Liver (tissue), 8 donors: ENCODE measurements at regions not wholly inside any gene's neighbourhood (a gene's known extent, or its start where the extent isn't known, plus 50 kb on each side); places are given as distances from the start of the nearest gene placed in this dataset.

Experiments used
- DNase-seq: peaks from one replicate; pipeline ENCODE4 v3.0.0-alpha.2; 2017; ENCODE audit warnings: low spot score
- H3K27ac ChIP-seq, 2 donors: one replicate each; pipeline ENCODE4 v1.7.0; 2013; ENCODE audit warnings: inconsistent platforms in 2 of 2, low read length in 2 of 2, control low read depth in 1 of 2, low read depth in 1 of 2, mild to moderate bottlenecking in 1 of 2
- H3K27me3 ChIP-seq, 4 donors: one replicate each; pipeline versions ENCODE4 v1.6.1 to v1.7.0; 2013; ENCODE audit warnings: low read length in 3 of 4, inconsistent platforms in 1 of 4, mild to moderate bottlenecking in 1 of 4, moderate library complexity in 1 of 4; ENCODE audit not compliant: control insufficient read depth in 4 of 4, insufficient read depth in 4 of 4
- H3K36me3 ChIP-seq, 4 donors: one replicate each; pipeline versions ENCODE4 v1.6.1 to v1.7.0; 2013; ENCODE audit warnings: low read length in 3 of 4, mild to moderate bottlenecking in 3 of 4, low read depth in 1 of 4, moderate library complexity in 1 of 4; ENCODE audit not compliant: control insufficient read depth in 4 of 4, insufficient read depth in 3 of 4
- H3K4me1 ChIP-seq, 4 donors: one replicate each; pipeline versions ENCODE4 v1.6.1 to v1.7.0; 2013; ENCODE audit warnings: low read length in 3 of 4, mild to moderate bottlenecking in 3 of 4, moderate library complexity in 1 of 4; ENCODE audit not compliant: control insufficient read depth in 4 of 4, insufficient read depth in 4 of 4
- H3K4me3 ChIP-seq, 3 donors: one replicate each; pipeline versions ENCODE4 v1.6.1 to v1.7.0; 2013; ENCODE audit warnings: low read length in 3 of 3, control low read depth in 1 of 3, low read depth in 1 of 3, mild to moderate bottlenecking in 1 of 3
- H3K9ac ChIP-seq, 2 donors: one replicate each; pipeline ENCODE4 v1.7.0; 2013; ENCODE audit warnings: low read length in 2 of 2, mild to moderate bottlenecking in 2 of 2, moderate library complexity in 2 of 2, control low read depth in 1 of 2, low read depth in 1 of 2
- H3K9me3 ChIP-seq, 4 donors: one replicate each; pipeline versions ENCODE4 v1.6.1 to v1.7.0; 2013; ENCODE audit warnings: low read length in 3 of 4; ENCODE audit not compliant: control insufficient read depth in 4 of 4
- EGR1 ChIP-seq, 2 donors: IDR thresholded peaks; 2 replicates each; pipeline ENCODE4 v1.6.1; 2016 to 2018; ENCODE audit warnings: antibody characterized with exemption in 2 of 2, low read depth in 2 of 2
- FOXA1 ChIP-seq: IDR thresholded peaks from 2 replicates; pipeline ENCODE4 v1.6.1; 2016; ENCODE audit warnings: antibody characterized with exemption
- FOXA2 ChIP-seq: IDR thresholded peaks from 2 replicates; pipeline ENCODE4 v1.6.1; 2016; ENCODE audit warnings: antibody characterized with exemption
- GABPA ChIP-seq, 2 donors: IDR thresholded peaks in 1 of 2; conservative IDR thresholded peaks in 1 of 2; 2 replicates each; pipeline ENCODE4 v1.6.1; 2016; ENCODE audit warnings: antibody characterized with exemption in 2 of 2, mild to moderate bottlenecking in 1 of 2, moderate library complexity in 1 of 2
- HNF4A ChIP-seq, 2 donors: conservative IDR thresholded peaks; 2 replicates each; pipeline ENCODE4 v1.6.1; 2016; ENCODE audit warnings: antibody characterized with exemption in 2 of 2, mild to moderate bottlenecking in 2 of 2
- HNF4G ChIP-seq: IDR thresholded peaks from 2 replicates; pipeline ENCODE4 v1.6.1; 2016; ENCODE audit warnings: antibody characterized with exemption
- JUND ChIP-seq, 2 donors: IDR thresholded peaks; 2 replicates each; pipeline ENCODE4 v1.6.1; 2016; ENCODE audit warnings: antibody characterized with exemption in 2 of 2
- NR2F2 ChIP-seq: IDR thresholded peaks from 2 replicates; pipeline ENCODE4 v1.6.1; 2016; ENCODE audit warnings: antibody characterized with exemption
- RAD21 ChIP-seq, 2 donors: IDR thresholded peaks; 2 replicates each; pipeline ENCODE4 v1.6.1; 2016; ENCODE audit warnings: antibody characterized with exemption in 2 of 2, mild to moderate bottlenecking in 2 of 2
- RXRA ChIP-seq, 2 donors: IDR thresholded peaks; 2 replicates each; pipeline ENCODE4 v1.6.1; 2017 to 2018; ENCODE audit warnings: antibody characterized with exemption in 2 of 2, mild to moderate bottlenecking in 1 of 2
- TAF1 ChIP-seq: conservative IDR thresholded peaks from 2 replicates; pipeline ENCODE4 v1.6.1; 2016; ENCODE audit warnings: antibody characterized with exemption, mild to moderate bottlenecking
- YY1 ChIP-seq: IDR thresholded peaks from 2 replicates; pipeline ENCODE4 v1.6.1; 2016; ENCODE audit warnings: antibody characterized with exemption, mild to moderate bottlenecking
- WGBS: extraction: QIAGEN DNeasy Blood & Tissue Kit; methylation state at CpG from one replicate; pipeline ENCODE4 v1.1.7; 2013; 5-methylcytosine and 5-hydroxymethylcytosine counted together
- TF ChIP-seq, protein P1 (sequence below): IDR thresholded peaks from 2 replicates; pipeline ENCODE4 v1.6.1; 2016; ENCODE audit warnings: antibody characterized with exemption, mild to moderate bottlenecking
- TF ChIP-seq, protein P2 (sequence below): IDR thresholded peaks from 2 replicates; pipeline ENCODE4 v1.6.1; 2016; ENCODE audit warnings: antibody characterized with exemption
- TF ChIP-seq, protein P3 (sequence below): fragments of 150-350 bp; IDR thresholded peaks from 2 replicates; pipeline ENCODE4 v1.5.1; 2017; ENCODE audit warnings: improper control_type of control experiment, low read depth, low read length; ENCODE audit not compliant: missing input control
- TF ChIP-seq, protein P4 (sequence below): IDR thresholded peaks from 2 replicates; pipeline ENCODE4 v1.6.1; 2016; ENCODE audit warnings: antibody characterized with exemption
- TF ChIP-seq, protein P5 (sequence below): IDR thresholded peaks from 2 replicates; pipeline ENCODE4 v1.6.1; 2016; ENCODE audit warnings: antibody characterized with exemption
- donor health status: healthy.
- donor health status: healthy.
- donor health status: healthy.
- donor health status: healthy.
- donor health status: healthy.

DNA sequence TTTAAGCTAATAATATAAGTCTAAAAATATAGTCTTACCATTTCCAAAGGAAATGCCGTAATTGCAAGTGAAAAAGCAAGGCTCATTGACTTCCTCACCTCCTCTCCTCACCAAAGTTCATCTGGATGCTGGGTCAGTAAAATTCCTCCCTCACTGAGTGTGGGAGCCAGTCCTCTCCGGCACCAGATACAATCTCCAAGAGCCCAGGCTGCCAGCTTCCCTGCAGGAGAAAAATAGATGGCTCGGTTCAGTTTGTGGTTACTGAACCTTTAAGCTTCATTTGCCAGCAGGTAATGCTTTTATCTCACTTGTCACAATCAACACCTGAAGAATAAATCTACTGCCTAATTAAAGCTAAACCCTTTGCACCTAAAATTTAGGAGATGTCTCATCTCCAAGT is 115.3 kb upstream of the VLDLR start:
- no peak for DNase-seq
- 62% methylated on average over 3 of the region's 3 CpGs for WGBS
- TF ChIP-seq EGR1 (IDR thresholded peaks at IDR 0.05; ENCODE audit: low read depth in 2 of 2) (no peak), YY1 (no peak), RAD21 (IDR thresholded peaks at IDR 0.05) (no peak), NR2F2 (no peak), JUND (IDR thresholded peaks at IDR 0.05) (no peak), FOXA1 (no peak), HNF4A (conservative IDR thresholded peaks at IDR 0.05) (no peak), HNF4G (no peak), FOXA2 (no peak), RXRA (IDR thresholded peaks at IDR 0.05) (no peak), GABPA (IDR thresholded peaks at IDR 0.05 in 1 of 2, conservative IDR thresholded peaks at IDR 0.05 in 1 of 2) (no peak)
- TF ChIP-seq, protein P1, sequence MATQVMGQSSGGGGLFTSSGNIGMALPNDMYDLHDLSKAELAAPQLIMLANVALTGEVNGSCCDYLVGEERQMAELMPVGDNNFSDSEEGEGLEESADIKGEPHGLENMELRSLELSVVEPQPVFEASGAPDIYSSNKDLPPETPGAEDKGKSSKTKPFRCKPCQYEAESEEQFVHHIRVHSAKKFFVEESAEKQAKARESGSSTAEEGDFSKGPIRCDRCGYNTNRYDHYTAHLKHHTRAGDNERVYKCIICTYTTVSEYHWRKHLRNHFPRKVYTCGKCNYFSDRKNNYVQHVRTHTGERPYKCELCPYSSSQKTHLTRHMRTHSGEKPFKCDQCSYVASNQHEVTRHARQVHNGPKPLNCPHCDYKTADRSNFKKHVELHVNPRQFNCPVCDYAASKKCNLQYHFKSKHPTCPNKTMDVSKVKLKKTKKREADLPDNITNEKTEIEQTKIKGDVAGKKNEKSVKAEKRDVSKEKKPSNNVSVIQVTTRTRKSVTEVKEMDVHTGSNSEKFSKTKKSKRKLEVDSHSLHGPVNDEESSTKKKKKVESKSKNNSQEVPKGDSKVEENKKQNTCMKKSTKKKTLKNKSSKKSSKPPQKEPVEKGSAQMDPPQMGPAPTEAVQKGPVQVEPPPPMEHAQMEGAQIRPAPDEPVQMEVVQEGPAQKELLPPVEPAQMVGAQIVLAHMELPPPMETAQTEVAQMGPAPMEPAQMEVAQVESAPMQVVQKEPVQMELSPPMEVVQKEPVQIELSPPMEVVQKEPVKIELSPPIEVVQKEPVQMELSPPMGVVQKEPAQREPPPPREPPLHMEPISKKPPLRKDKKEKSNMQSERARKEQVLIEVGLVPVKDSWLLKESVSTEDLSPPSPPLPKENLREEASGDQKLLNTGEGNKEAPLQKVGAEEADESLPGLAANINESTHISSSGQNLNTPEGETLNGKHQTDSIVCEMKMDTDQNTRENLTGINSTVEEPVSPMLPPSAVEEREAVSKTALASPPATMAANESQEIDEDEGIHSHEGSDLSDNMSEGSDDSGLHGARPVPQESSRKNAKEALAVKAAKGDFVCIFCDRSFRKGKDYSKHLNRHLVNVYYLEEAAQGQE, result no peak
- TF ChIP-seq, protein P2, sequence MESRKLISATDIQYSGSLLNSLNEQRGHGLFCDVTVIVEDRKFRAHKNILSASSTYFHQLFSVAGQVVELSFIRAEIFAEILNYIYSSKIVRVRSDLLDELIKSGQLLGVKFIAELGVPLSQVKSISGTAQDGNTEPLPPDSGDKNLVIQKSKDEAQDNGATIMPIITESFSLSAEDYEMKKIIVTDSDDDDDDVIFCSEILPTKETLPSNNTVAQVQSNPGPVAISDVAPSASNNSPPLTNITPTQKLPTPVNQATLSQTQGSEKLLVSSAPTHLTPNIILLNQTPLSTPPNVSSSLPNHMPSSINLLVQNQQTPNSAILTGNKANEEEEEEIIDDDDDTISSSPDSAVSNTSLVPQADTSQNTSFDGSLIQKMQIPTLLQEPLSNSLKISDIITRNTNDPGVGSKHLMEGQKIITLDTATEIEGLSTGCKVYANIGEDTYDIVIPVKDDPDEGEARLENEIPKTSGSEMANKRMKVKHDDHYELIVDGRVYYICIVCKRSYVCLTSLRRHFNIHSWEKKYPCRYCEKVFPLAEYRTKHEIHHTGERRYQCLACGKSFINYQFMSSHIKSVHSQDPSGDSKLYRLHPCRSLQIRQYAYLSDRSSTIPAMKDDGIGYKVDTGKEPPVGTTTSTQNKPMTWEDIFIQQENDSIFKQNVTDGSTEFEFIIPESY, result no peak
- TF ChIP-seq, protein P3, sequence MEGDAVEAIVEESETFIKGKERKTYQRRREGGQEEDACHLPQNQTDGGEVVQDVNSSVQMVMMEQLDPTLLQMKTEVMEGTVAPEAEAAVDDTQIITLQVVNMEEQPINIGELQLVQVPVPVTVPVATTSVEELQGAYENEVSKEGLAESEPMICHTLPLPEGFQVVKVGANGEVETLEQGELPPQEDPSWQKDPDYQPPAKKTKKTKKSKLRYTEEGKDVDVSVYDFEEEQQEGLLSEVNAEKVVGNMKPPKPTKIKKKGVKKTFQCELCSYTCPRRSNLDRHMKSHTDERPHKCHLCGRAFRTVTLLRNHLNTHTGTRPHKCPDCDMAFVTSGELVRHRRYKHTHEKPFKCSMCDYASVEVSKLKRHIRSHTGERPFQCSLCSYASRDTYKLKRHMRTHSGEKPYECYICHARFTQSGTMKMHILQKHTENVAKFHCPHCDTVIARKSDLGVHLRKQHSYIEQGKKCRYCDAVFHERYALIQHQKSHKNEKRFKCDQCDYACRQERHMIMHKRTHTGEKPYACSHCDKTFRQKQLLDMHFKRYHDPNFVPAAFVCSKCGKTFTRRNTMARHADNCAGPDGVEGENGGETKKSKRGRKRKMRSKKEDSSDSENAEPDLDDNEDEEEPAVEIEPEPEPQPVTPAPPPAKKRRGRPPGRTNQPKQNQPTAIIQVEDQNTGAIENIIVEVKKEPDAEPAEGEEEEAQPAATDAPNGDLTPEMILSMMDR, result no peak
- TF ChIP-seq, protein P4, sequence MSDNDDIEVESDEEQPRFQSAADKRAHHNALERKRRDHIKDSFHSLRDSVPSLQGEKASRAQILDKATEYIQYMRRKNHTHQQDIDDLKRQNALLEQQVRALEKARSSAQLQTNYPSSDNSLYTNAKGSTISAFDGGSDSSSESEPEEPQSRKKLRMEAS, result no peak
- TF ChIP-seq, protein P5, sequence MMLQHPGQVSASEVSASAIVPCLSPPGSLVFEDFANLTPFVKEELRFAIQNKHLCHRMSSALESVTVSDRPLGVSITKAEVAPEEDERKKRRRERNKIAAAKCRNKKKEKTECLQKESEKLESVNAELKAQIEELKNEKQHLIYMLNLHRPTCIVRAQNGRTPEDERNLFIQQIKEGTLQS, result no peak
- Histone ChIP-seq H3K27me3 (no peaks in the 10 kb centered on the region), H3K36me3 (no peaks in the 10 kb centered on the region), H3K9me3 (no peaks in the 10 kb centered on the region), H3K4me1 (no peaks in the 10 kb centered on the region), H3K27ac (no peak overlapping the region), H3K9ac (no peak overlapping the region), H3K4me3 (no peak overlapping the region)

DNA sequence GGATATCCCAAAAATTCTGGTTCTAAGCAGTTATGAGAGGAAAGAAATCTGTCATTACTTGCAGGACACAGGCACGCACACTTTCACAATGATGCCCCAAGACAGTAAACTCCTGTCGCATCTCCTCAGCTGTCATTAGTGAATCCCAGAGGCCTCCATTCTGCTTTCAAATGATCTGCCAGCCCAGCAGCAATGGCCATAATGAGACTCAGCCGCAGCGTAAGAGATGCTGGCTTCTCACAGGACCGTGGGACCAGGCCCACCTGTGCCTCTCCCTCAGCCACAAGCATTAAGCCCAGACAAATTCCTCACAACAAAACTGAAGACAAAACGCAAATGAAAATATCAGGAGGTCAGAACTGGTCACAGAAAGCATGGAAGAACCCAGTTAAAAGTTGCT is 98.0 kb upstream of the VLDLR start:
- Histone ChIP-seq H3K27ac (no peak overlapping the region), H3K9me3 (no peaks in the 10 kb centered on the region), H3K27me3 (no peaks in the 10 kb centered on the region), H3K4me3 (no peak overlapping the region), H3K9ac (no peak overlapping the region), H3K36me3 (no peaks in the 10 kb centered on the region), H3K4me1 (no peaks in the 10 kb centered on the region)
- 90% methylated on average over 6 of the region's 6 CpGs for WGBS
- DNase-seq, result no peak
- no peak for TF ChIP-seq TAF1
- TF ChIP-seq HNF4A (conservative IDR thresholded peaks at IDR 0.05), result no peak
- no peak for TF ChIP-seq FOXA2
- no peak for TF ChIP-seq RXRA (IDR thresholded peaks at IDR 0.05)
